GM19452 (cell line): ENCODE measurements at regions not wholly inside any gene's neighbourhood (a gene's known extent, or its start where the extent isn't known, plus 50 kb on each side); places are given as distances from the start of the nearest gene placed in this dataset.

ENCODE experiments used
- ATAC-seq: cut with Tn5 transposase; IDR thresholded peaks from one replicate; pipeline ENCODE4 v1.9.1; 2021; ENCODE audit not compliant: unreplicated experiment

DNA sequence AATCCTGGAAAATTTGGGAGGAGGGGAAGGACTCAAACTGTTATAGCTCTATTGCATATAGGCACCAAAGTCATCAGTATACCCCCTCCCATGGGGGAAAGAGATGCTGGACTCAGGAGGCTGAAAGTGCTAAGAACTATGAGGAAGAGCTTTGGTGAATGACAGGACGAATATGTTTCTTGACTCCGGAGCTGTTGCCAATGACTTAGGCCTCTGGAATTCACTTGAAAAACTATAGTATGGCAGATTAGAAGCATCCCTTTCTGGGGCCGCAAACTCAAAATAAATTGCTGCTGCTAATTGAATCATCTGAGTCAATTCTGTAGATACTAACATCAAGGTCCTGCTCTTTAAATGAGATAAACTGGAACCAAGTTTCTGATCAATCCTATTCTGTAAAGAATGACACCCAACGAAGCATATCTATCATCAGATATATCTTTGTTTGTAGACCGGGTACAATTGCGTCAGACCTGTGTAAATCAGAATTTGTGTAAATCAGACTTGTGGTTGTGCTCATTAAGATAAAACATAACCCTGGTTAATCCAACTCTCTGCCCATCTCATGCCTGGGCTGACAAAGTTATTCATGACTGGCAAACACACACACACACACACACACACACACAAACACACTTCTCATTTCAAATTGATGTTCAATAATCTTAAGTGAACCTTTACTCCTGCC, 1793.8 kb upstream of the PCDH20 start:
- ATAC-seq = no peak

DNA sequence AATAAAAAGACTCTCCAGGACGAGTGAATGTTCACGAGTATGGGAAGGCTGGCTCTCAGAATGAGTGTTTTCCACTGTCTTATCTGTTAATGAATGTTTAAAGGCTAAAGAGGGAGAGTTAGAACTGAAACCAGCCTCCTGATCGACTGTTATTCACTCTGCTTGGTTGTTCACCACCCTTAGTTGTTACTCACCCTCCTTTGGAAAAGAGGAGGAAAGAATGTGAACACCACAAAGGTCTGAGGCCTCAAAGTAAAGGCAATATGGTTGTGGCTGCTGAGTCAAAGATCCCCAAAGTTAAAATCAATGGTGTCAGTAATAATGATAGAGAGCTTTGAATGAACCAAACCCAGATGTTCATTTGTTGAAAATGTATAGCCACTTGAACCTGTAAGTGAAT, 1793.2 kb upstream of the PCDH20 start:
- ATAC-seq = no peak

DNA sequence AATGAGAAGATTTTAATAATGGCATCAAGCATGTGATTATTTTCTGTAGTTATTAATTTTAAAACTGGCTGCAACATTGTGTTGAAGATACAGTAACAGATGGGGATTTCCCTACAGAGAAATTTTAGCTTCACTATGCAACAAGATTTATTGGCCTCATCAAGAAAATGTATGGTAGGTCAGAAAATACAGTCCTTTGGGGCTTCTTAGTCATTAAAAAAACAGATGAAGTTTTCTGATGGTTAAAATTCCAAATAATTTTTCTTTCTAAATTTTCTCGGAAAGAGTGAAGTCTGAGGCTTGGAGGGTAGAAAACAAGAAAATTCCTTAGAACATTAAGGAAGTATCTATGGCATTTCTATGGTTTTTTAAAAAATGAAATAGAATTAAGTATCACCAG, 1790.8 kb upstream of the PCDH20 start:
- ATAC-seq = no peak

DNA sequence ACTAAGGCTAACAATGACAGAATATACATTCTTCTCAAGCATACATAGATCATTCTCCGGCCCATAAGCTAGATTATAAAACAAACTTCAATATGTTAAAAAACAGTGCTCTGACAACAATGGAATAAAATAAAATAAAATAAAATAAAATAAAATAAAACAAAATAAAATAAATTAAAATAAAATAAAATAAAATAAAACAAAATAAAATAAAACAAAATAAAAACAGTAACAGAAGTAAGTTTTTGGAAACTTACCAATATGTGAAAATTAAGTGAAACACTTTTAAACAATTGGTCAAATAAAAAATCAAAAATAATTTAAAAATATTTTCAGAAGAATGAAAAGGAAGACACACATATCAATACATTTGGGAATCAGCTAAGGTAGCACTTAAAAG, 1785.8 kb upstream of the PCDH20 start:
- ATAC-seq = no peak

DNA sequence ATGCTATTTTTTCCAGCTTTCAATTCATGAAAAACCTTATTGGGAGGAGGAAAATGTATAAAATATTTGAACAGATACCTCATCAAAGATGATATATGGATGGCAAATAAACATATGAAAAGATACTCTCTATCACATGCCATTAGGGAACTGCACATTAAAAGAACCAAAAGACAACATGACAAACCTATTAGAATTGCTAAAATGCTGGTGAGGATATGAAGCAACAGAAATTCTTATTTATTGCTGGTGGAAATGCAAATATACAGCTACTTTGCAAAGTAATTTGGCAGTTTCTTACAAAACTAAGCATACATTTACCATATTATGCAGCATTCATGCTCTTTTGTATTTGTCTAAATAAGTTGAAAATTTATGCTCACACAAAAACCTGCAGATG, 1783.9 kb upstream of the PCDH20 start:
- ATAC-seq = no peak

DNA sequence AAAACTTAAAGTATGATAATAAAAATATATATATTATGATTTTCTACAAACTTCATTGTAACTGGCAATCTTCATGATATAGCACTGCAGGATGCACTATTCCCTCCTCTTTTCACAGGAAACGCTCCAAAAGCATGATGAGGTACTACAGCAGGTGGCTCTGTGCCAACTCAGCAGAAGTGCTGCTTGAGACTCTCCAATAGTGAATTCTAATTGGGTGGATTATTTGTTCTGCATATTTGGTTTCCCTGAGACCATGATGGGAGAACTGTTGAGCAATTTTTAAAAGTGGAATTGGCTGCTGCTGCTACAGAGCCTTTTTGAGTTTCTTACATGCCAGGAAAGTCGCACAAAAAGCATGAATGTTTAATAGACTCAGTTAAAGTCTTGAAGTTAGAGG, 1782.4 kb upstream of the PCDH20 start:
- ATAC-seq = no peak

DNA sequence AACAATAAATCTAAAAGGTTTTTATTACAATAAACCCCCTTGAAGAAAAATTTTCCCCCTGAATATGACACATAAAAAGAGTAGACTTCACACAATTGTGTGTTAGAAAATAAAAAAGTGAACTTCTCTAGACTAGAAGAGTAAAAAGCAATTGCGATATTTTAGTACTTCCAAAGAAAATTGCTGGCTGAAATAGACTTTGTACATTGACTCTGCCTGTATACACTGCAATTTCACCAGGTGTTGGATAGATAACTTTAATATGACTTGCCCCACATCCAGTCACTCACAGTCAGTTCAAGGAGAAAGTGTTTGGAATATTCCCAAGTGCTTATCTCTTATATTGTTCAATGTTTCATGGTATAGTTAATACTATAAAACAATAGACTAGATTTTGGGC, 1780.1 kb upstream of the PCDH20 start:
- ATAC-seq = no peak

DNA sequence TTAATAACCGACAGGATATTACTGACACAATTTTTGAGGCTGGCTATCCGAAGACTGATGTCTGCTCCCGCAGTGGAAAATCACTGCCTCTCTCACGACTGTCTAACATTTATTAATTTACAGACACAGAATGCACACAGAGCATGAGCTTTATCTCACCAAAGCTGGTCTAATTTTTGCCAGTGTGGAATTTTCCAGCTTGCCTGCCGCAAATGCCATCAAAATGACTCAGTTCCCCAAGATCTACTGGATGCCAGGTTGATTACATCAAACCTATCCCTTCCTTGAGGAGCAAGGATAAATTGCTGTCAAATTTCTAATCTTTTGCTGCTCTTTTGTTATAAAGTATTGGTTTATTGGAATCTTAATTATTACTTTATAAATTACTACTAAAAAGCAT, 1775.1 kb upstream of the PCDH20 start:
- ATAC-seq = no peak

DNA sequence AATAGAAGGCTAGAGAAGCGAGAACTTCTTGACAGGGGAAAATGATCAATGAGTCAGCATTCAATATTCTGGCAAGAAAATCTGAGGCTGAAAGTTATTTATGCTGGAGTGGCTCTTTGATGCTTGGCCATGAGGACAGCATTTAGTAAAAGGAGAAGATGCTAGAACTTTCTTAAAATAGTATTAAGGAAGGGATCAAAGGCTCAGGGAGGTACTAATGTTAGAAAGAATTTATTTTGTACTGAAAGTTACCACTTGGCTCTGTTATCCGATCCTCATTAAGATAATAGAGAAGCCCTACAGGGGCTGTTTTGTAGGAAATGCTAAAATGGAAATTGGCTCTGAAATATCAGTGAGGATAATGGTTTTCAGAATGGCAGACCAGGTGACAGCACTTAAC, 1774.6 kb upstream of the PCDH20 start:
- ATAC-seq = no peak

DNA sequence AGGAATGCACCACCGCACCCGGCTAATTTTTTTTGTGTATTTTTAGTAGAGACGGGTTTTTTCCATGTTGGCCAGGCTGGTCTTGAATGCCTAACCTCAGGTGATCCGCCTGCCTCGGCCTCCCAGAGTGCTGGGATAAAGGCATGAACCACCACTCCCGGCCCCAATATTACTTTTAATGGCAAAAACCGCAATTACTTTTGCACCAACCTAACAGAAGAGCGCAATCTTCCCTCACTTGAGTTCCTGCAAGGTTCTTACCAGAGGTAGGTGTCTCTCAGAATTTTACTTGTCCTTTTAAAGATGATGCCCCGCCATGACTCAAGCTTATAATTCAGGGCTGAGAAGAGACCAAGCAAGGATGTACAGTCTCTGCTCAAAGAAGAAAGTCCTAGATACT, 1774.1 kb upstream of the PCDH20 start:
- ATAC-seq = no peak

DNA sequence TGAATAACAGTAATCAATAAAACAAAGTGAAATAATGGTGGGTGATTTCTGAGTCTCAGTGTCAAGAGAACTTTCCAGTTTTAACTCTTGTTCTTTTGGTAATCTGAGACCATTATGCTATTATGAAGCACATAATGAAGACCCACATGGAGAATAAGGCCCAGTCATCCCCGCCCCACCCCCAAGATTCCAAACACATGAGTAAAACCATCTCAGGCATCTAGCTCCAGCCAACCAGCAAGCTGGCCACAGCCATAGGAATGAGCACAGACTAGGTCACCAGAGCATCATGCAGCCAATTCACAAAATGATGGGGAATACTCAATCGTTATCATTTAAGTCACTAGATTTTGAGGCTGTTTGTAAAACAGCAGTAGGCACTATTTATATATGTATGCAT, 1769.0 kb upstream of the PCDH20 start:
- no peak for ATAC-seq

DNA sequence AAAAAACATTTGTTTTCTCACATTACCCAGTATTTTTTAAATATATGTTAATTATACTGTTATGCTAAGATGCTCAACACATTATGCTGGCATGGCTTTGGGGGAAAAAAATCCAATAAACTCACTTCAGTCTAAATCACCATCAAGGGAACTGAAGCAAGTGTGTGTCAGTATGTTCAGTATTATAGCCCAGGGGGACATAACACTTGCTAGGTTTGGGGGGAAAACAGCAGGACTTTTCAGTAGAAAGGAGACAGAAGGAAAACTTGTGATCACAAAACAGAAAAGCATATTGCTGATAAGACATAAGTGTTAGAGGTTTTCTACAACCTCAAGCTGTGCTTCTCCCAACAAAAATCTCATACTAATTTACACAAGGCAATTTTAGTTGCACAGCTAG, 1759.9 kb upstream of the PCDH20 start:
- ATAC-seq = no peak

DNA sequence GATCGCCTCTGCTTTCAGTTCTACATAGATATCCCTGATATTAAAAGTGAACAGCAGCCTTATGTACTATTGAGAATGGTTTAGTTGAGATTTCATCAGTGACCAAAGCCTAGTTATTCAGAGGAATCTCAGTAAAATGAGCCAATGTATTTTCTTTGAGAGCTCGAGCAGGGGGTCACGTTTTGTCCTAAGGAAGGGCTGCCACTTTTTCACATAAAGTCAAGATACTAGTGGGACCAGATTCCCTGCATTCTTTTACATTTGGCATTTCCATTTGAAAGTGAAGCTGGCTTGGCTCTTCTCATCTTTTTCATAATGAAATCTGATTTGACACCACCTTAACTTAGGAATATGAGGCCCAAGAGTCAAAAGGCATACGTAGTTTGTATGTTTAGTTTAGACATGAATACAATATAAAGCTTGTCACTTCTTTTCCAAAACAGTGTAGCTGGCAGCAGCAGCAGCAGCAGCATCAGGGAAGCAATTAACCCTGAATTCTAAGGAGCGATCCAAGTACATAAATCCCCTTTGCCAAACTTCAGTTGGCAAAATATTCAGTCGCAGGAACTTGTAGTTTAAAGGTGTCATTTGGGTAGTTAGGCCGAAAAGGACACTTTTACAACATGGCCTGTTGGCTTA, 1752.2 kb upstream of the PCDH20 start:
- no peak for ATAC-seq

DNA sequence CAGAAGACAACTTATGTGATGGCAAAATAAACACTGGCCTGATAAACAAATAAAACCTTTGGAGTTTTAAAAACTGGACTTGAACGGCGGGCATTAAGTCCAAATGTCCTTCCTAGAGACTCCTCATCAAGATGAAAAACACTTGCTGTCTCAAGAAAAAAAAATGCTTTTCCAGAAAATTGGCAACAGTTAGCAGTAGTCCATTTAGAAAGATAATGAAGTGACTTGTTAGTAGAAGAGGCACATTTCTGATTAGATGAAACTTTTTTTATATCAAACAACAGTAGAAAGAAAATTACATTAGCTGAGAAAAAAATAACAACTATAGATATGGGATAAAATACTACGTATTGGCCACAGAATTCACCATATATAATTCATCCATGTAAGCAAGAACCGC, 1750.7 kb upstream of the PCDH20 start:
- no peak for ATAC-seq

DNA sequence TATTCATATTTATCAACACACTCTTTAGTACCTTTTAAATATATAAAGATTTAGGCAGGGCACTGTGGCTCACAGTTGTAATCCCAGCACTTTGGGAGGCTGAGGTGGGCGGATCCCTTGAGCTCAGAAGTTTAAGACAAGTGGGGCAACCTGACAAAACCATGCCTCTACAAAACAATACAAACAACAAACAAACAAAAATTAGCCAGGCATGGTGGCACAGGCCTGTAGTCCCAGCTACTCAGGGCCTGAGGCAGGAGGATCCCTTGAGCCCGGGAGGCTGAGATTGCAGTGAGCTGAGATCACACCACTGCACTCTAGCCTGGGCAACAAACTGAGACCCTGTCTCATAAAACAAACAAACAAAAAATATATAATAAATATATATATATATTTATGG, 1748.3 kb upstream of the PCDH20 start:
- ATAC-seq = no peak

DNA sequence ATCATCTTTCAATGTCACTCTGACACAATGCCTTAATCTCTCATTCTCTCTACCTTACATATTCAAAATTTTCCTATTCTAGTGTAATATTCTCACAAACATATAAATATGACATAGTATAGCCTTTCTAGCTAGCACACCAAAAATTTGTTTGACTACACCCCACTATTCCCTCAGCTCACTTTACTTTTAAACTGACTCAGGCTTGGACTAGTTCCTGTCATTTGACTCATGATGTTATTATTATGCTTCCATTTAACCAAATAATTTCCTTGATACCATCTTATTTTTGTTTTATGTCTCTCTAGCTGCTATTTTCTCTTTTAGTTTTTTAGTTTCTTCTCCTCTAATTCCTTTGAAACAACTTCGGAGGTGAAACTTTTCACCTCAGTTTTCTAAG, 1745.6 kb upstream of the PCDH20 start:
- no peak for ATAC-seq

DNA sequence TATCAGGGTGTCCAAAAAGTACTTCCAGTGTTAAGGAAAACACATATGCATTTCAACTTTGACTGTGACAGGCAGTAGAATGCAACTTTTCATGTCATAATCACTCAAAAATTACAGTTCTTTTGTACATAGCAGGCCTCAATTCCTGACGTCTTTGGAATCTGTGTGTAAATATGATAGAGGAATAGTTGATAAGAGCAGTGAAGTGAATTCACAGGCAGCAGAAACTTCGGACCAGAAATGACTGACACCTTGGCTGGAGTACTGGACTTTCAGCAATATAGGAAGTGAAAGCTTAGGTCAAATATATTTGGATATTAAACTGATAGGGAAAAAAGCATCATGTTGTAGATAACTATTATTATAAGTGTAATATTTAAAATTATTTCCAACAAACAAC, 1741.2 kb upstream of the PCDH20 start:
- ATAC-seq = no peak

DNA sequence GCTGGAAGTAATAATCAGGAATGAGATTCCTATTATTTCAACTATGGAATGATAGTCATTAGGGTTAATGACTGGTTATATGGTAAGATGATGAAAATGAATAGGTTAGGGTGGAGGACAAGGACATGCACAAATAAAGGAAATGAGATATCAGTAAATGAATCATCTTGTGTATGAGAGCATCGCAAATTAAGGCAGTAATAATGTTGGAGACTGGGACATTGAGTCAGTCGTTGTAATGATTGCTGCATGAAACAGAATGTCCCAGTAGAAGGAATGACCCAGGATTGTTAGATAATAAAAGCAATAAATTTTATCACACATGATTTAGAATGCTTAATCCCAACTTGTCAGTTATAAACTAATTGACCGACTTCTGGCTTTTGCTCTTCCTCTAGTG, 1733.7 kb upstream of the PCDH20 start:
- no peak for ATAC-seq

DNA sequence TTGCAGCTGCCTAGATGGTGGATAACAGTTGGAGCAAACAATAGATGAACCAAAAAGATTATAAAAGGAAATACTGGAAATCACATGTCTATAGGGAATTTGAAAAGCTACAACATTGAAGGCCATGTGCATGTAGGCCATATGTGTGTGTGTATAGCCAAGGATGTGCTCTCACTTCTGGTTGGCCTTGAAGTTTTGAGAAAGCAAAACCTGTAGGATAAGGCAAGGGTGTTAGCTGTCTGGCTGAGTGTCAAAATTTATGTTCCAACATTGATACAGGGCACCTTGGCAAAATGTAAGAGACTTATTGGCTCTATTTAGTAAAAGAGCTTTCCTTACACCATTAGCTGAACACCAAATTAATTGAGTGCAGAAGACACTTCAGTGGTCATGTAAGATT, 1723.6 kb upstream of the PCDH20 start:
- ATAC-seq = no peak

DNA sequence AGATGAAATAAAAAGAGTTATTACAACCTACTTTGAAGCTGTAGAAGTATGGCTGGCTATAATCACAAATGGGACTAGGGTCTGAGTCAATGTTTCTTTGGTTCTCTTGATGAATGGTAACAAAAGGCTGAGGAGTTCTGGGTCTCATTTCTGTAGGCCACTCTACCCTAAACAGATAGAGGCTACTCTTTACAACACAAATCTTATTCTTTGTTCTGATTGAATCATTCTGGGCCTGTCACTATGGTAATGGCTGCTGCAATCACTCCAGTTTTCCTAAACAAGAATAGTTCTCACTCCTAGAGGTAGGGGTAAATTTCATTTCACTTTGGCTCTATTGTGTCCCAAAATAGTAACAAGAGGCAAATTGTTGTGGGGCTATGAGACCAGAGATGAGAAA, 1714.3 kb upstream of the PCDH20 start:
- no peak for ATAC-seq

DNA sequence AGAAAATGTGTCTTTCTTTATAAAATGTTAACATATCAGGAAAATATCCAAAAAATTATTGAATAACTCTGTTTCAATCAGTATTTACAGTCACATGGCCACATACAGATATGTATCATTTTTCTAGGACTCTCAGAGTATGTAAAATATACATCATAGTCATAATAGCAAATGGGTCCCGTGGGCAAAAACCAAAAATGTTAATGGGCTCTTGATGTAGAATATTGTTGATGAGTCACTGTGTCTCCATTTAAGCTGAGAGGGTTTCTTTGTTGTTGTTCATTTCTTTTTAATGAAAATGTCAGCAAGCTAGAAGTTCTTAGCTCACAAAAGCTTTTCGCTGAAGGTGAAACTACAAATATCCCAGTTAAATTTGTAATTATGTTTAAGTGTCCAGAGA, 1713.1 kb upstream of the PCDH20 start:
- no peak for ATAC-seq

DNA sequence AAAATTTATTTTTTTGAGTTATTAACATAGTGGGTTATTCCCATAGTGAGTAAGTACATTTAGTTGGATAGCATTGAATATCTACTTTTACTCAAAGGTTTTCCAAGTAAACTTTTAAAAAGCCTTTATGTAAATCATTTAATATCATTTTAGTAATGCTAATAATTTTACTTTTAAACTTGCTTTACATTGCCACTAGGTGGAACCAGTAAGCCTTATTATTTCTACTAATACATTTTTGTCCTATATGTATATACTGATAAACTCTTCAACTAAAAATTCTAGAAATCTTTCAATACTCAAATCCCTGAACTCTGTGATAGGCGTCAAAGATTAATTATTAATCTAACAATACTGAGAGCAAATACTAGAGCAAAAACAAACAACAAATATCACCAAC, 1709.2 kb upstream of the PCDH20 start:
- ATAC-seq = no peak

DNA sequence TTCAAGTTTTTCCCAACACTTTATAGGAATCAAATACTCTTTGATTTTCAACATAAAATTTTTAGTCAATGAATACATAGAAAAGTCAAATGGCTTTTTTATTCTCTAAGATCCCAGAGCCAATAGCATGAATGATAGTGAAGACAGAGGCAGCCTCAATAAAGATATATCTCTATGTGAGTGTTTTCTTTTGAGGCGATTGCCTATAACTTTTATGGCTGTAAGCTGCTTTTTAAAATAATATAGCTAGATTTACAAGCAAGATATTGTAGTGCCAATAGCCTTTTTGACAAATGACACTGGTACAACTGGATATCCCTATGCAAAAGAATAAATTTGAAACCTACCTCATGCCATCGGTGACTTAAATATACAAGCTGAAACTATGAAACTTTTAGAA, 1705.2 kb upstream of the PCDH20 start:
- ATAC-seq = no peak
